HG03565 (cell line): ENCODE measurements at regions not wholly inside any gene's neighbourhood (a gene's known extent, or its start where the extent isn't known, plus 50 kb on each side); places are given as distances from the start of the nearest gene placed in this dataset.

ENCODE experiments used
- ATAC-seq: cut with Tn5 transposase; IDR thresholded peaks from one replicate; pipeline ENCODE4 v1.9.1; 2021; ENCODE audit warnings: mild to moderate bottlenecking, moderate library complexity; ENCODE audit not compliant: unreplicated experiment

DNA sequence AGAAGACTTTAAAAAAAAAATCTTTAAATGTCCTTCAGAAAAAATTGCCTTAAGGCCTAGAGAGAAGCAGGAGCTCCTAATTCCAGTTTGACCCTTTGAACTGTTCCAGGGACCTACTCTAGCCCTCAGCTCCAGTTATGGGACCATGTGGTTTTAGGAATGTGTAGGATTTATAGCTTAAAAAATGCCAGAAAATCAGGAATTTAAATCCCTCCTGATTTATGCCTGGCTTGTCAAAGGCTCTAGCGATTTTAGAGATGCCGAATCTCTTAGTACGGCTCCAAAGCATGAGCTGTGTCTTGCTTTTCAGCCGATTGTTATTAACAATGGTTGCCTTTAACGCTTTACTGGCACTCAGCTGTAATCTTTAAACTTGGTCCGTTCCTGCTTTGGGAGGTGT lies 130.6 kb upstream of the NPVF start:
- no peak for ATAC-seq

- ATAC-seq = no peak
Measured at GRCh38 chr7:25359471-25360059, 131.3 kb upstream of the NPVF start.

GRCh38 chr7:25360451-25360850 lies 132.2 kb upstream of the NPVF start:
- ATAC-seq = no peak

GRCh38 chr7:25361387-25361786 lies 133.1 kb upstream of the NPVF start:
- ATAC-seq = no peak

DNA sequence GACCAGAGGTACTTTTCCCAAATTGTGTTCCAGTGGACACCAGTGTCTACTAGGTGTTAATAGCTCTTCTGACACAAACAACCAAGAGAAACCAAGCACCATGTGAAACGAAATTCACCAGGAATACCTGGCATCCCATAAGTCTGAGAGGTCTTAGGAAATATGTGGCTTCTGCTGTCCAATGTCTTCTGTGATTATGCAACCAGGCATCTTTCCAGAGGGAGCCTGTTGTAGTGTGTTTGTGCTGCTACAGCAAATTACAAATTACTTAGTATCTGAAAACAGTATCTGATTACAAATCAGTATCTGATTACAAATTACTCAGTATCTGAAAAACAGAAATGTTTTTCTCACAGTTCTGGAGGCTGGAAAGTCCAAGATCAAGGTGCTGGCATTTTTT lies 133.6 kb upstream of the NPVF start:
- no peak for ATAC-seq

DNA sequence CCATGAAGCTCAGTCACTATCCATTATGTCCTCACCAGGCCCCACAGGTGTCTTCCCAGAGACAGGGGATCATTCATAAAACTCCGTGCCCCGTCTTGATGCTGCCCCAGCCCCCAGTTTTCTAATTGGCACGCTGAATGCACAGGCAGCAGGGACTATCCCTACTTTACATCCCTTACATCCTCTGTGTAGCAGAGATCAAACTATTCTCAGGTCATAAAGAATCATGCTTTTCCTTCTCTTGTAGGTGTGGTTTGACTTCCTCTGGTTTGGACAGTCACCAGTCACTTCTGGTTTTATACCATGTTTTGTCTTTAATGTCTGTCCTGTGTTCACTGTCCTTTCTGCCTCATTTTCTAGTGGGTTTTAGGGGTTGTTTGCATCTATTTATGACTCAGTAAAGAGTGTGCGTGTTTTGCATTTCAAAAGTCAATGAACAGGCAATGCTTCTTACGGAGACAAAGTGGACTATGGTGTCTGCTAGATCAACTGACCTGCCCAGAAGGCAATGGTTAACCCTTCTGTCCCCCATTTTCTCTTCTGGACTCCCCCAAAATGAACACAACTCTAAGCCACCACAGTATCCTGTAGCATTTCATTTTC lies 140.4 kb upstream of the NPVF start:
- no peak for ATAC-seq

GRCh38 chr7:25369786-25370185 lies 141.5 kb upstream of the NPVF start:
- ATAC-seq = no peak

GRCh38 chr7:25371972-25372371 lies 143.7 kb upstream of the NPVF start:
- no peak for ATAC-seq

DNA sequence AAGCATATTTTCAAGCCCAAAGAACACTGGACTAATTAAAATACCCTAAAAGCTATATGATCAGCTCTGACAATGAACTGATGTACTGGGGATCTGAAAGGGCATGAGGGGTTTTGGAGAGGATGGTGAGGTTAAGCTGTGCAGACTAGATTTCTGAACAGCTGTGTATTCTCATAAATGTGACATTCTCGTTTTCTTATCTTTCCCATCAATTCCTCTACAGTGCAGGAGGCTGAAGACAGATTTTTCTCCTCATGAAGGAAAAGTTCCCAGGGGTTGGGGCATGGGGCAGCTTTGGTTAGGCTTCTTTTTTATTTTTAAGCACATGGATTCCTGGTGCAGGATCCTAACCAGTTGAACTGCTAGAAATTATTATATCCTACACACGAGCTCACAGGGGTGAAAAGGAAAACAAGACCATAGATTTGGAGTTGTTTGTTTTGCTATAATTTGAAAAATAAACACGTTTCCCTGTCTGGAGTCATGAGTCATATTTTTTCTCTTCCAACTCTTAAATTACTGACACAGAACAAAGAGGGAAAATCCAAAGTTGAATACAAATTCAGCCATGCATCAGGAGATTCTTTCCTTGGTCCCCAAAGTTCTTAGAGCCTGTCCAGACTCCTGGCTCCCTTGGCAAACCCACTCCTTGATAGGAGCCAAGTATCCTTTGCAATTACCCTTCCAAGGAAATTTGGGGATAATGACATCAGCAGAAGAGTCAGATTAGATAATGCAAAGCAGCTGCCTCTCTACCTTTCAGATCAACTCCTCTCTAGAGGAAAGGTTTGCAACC lies 147.7 kb upstream of the NPVF start:
- no peak for ATAC-seq

DNA sequence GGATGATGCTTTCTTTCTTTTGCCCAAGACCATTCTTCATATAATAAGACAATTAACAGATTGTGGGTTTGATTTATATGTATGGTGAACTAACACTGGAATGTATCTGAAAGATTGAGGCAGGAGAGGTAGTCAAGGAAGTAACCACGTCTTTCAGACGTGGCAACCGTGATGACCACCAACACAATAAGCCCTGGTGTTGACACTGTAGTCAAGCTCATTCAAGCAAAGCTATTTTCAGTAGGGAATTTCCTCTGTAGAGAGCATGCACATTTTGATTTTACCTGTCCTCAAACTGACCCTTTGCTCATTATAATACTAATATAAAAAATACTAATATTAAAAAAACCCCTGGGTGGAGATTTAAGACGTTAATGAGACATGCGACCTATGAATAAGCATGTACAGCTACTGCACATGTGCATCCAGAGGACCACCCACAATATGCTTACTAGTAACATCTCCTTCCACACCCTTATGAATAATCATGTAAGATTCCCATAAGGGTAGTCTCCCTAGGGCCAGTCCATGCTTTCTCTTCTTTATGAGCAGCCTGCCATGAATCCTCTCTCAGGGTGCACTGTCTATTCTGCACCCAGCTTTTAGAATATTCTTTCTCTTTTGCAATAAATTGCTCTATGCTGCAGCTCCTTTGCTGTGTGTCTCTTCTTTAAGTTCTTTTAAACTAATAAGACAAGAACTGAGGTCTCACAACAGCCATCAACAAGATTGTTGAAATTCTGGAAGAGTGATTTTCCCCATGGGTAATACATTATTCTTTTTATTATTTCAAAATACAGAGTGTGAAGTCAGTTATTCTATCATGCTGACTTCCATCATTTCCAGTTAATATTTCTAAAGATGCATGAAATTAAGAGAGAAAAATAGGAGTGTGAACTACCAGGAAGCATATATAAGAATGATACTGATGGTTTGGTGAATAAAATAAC lies 151.3 kb upstream of the NPVF start:
- ATAC-seq = no peak

GRCh38 chr7:25381818-25382589 lies 153.7 kb upstream of the NPVF start:
- no peak for ATAC-seq

- ATAC-seq = no peak
Measured at GRCh38 chr7:25382869-25383268, 154.6 kb upstream of the NPVF start.

- no peak for ATAC-seq
Measured at GRCh38 chr7:25383402-25383801, 155.1 kb upstream of the NPVF start.

DNA sequence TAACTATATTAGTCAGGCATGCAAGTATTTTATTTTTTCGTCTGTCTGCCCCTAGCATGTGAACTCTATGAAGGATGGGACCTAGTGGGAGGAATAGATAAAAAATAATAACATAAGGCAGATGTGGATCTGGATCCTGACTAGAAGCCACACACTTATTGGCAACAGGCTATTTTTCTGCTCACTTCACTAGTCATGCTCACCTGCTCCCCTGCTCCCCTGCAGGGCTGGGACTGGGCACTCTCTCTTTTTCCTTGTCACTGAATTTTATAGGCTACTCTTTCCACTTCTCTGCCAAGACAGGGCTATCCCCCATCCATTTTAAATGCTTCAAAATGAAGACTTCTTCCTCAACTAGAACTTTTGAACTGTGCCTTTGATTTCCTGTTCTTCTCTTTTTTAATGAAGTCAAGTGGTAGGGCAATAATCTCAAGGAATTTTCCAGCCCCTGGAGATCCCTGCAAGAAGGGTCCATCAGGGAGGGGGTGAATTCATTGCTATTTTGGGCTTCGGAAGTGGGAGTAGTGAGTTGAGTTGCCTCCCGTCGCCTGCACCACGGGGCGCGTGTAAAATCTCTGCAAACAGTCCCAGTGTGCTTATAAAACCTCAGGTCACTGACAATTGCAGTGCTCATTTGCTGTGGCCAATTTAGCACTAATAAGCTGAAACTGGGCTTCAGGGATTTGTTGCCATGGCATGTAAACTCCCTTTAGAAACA lies 156.7 kb upstream of the NPVF start:
- no peak for ATAC-seq

DNA sequence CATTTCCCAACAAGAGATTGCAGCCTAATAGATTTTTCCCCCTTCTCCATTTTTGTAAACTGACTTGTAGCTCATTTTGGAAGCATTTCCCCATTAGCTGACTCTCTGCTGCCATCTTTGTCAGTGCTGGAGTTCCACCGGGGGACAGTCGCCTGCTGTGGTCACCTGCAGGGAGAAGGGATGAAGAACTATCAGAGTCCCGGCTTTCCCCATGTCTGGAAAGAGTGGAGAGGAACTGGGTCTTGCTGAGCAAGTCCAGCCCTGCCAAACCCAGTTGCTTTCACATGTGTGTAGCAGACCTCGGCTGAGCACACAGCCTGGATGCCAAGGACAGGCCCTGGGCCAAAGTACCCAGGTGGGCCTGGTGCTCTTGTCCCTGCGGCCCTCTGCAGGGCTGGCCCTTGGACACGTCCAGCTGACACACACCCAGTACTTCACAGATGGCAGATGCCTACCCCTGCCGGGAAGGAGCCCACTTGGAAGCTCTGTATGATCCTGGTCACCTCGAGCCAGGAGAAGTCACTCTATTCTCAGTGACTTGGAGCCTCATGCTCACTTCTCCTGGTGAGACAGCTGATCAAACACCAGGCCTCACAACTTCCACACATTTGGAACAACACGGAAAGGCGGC lies 157.3 kb upstream of the NPVF start:
- no peak for ATAC-seq

- no peak for ATAC-seq
Measured at GRCh38 chr7:25386311-25386744, 158.0 kb upstream of the NPVF start.

DNA sequence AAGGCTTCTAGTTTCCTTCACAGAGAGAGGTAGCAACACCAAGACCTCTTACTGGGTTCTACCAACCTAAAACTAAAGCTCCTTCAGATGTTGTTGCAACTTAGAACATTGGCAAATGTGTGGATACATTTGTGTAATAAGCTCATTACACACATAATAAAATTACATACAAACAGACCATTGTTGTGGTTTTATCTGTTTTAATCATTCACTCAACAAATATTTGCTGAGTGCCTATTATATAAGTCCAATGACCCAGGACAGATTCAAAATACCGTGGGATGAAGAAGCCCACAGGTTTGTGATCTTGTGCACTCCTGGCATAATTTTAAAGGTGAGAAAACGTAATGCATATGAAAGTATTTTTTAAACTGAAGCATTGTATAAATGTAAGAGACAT lies 160.4 kb upstream of the NPVF start:
- no peak for ATAC-seq

- no peak for ATAC-seq
Measured at GRCh38 chr7:25389489-25390106, 161.3 kb upstream of the NPVF start.

- no peak for ATAC-seq
Measured at GRCh38 chr7:25391295-25391861, 163.1 kb upstream of the NPVF start.
